ENCODE measurements at regions not wholly inside any gene's neighbourhood (a gene's known extent, or its start where the extent isn't known, plus 50 kb on each side); places are given as distances from the start of the nearest gene placed in this dataset.
"Not testable (repeated sequence)": the region's sequence is repeated elsewhere in the genome, so short reads cannot be mapped to it uniquely, and the experiment has no call there.

DNA sequence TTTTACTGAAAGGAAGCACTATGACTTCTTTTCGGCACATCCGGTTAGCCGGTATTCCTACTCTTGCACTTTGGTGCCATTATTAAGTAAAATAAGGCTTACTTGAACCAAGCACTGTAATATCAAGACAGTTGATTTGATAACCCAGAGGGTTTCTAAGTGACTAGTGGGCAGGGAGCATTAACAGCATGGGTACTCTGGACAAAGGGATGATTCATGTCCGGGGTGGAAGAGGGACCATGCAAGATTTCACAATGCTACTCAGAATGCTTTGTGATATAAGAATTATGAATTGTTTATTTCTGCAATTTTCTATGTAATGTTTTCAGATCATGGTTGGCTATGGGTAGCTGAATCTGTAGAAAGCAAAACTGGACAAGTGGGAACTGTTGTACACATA is 282.1 kb downstream of the TDRD3 start:
- intact Hi-C loops (cut with DNase I; ENCODE audit: low total_unique reads): no loop called here
- TF ChIP-seq POLR2A (IDR thresholded peaks at IDR 0.05): no peak
- TF ChIP-seq, protein P1, sequence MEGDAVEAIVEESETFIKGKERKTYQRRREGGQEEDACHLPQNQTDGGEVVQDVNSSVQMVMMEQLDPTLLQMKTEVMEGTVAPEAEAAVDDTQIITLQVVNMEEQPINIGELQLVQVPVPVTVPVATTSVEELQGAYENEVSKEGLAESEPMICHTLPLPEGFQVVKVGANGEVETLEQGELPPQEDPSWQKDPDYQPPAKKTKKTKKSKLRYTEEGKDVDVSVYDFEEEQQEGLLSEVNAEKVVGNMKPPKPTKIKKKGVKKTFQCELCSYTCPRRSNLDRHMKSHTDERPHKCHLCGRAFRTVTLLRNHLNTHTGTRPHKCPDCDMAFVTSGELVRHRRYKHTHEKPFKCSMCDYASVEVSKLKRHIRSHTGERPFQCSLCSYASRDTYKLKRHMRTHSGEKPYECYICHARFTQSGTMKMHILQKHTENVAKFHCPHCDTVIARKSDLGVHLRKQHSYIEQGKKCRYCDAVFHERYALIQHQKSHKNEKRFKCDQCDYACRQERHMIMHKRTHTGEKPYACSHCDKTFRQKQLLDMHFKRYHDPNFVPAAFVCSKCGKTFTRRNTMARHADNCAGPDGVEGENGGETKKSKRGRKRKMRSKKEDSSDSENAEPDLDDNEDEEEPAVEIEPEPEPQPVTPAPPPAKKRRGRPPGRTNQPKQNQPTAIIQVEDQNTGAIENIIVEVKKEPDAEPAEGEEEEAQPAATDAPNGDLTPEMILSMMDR (IDR thresholded peaks at IDR 0.05): no peak
- H3K27me3 ChIP-seq: no peaks in the 10 kb centered on the region
- no peaks in the 10 kb centered on the region for H3K4me1 ChIP-seq
- DNase-seq: no peak
- H3K36me3 ChIP-seq (ENCODE audit: low read depth, missing control alignments): no peaks in the 10 kb centered on the region
- 92 to 93% methylated on average over 4 of the region's 4 CpGs for WGBS, 2 donors
- H3K4me3 ChIP-seq: no peak overlapping the region
- H3K9me3 ChIP-seq: no peaks in the 10 kb centered on the region
- no peak overlapping the region for H3K27ac ChIP-seq

DNA sequence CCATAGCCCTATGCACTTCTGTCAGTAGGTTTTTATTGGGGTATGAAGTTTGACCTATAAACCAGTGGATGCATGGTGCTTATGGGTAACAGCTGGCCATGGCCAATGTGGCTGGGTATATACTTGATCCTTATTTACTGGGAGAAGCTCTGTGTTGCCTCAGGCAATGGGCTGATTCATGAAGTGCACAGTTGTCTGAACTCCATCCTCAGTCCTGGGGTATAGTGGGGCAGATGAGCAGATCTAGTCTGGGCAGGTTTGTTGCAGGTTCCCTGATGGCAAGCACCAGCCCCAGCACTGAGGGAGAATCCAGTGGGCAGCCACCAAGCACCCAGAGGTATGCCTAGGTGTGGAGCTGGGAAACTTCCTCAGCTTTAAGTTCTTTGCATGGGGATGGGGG is 274.4 kb downstream of the TDRD3 start:
- Histone ChIP-seq H3K27me3 (no peaks in the 10 kb centered on the region), H3K27ac (no peak overlapping the region), H3K9me3 (no peaks in the 10 kb centered on the region), H3K36me3 (ENCODE audit: low read depth, missing control alignments) (no peaks in the 10 kb centered on the region), H3K4me1 (no peaks in the 10 kb centered on the region), H3K4me3 (no peak overlapping the region)
- TF ChIP-seq POLR2A (IDR thresholded peaks at IDR 0.05): no peak
- TF ChIP-seq, protein P1 (IDR thresholded peaks at IDR 0.05): no peak
- intact Hi-C loops (cut with DNase I; ENCODE audit: low total_unique reads): no loop called here
- no peak for DNase-seq

DNA sequence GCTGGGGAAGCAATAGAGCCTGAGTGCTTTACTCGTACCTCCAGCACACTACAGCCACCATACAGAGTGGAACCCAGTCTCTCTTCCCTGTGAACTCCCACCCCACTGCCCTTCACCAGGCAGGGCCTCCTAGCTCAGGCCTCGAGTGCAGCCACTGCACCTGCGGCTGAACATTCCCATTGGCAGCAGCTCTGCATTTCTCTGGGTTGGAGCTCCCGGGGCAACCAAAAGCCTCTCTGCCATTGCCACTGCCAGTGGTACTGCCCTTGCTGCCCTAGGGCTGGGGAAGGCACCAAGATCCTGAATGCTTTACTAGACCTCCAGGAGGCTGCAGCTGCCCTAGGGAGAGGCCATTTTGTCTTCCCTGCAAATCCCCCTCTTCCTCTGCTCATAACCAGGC is 266.8 kb downstream of the TDRD3 start:
- H3K27me3 ChIP-seq: no peaks in the 10 kb centered on the region
- no peak for TF ChIP-seq POLR2A (IDR thresholded peaks at IDR 0.05)
- TF ChIP-seq, protein P1 (IDR thresholded peaks at IDR 0.05): no peak
- no peak for DNase-seq
- H3K4me3 ChIP-seq: no peak overlapping the region
- H3K36me3 ChIP-seq (ENCODE audit: low read depth, missing control alignments): no peaks in the 10 kb centered on the region
- H3K4me1 ChIP-seq: no peaks in the 10 kb centered on the region
- H3K27ac ChIP-seq: no peak overlapping the region
- intact Hi-C loops (cut with DNase I; ENCODE audit: low total_unique reads): no loop called here
- H3K9me3 ChIP-seq: no peaks in the 10 kb centered on the region
- 68 to 87% methylated on average over 4 of the region's 4 CpGs for WGBS, 2 donors

DNA sequence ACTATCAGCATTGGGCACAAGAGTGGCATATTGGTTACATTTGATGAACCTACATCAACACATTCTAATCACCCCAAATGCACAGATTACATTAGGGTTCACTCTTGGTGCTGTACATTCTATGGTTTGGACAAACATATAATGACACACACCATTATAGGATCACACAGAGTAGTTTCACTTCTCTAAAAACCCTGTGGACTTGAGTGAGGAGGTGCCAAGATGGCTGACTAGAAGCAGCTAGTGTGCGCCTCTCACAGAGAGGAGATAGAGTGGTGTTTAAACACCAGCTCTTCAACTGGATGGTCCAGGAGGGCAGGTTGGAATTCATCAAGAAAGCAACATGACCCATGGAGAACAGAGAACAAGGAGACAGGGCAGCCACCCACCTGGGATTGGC is 265.6 kb downstream of the TDRD3 start:
- no peak overlapping the region for H3K27ac ChIP-seq
- H3K4me1 ChIP-seq: no peaks in the 10 kb centered on the region
- TF ChIP-seq, protein P1 (IDR thresholded peaks at IDR 0.05): no peak
- no peak for TF ChIP-seq POLR2A (IDR thresholded peaks at IDR 0.05)
- H3K4me3 ChIP-seq: no peak overlapping the region
- no peaks in the 10 kb centered on the region for H3K36me3 ChIP-seq (ENCODE audit: low read depth, missing control alignments)
- intact Hi-C loops (cut with DNase I; ENCODE audit: low total_unique reads): no loop called here
- no peak for DNase-seq
- no peaks in the 10 kb centered on the region for H3K27me3 ChIP-seq
- WGBS, 2 donors: 96 to 100% methylated on average over 1 of the region's 1 CpG
- H3K9me3 ChIP-seq: no peaks in the 10 kb centered on the region

DNA sequence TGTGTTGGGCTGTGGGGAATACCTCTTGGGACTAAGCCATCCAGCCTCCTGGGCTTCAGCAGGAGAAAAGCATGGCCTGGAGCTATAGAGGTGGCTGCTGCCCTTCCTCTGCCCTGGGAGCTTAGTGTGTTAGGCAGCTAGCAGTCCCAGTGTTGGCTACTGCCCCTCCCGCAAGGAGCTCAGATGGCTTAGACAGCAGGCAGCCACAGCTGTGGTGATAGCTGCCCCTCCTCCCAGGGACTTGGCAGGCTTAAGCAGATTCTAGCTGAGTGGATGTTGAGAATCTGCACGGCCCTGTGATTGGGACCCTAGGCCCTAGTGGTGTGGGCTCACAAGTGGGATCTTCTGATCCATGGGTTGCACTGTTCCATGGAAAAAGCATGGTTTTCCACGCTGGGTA is 264.5 kb downstream of the TDRD3 start:
- DNase-seq: no peak
- WGBS, 2 donors: 60 to 76% methylated on average over 1 to 3 of the region's 3 CpGs
- TF ChIP-seq POLR2A (IDR thresholded peaks at IDR 0.05): no peak
- TF ChIP-seq, protein P1 (IDR thresholded peaks at IDR 0.05): no peak
- H3K27ac ChIP-seq: no peak overlapping the region
- no peaks in the 10 kb centered on the region for H3K9me3 ChIP-seq
- H3K4me3 ChIP-seq: no peak overlapping the region
- intact Hi-C loops (cut with DNase I; ENCODE audit: low total_unique reads): no loop called here
- no peaks in the 10 kb centered on the region for H3K4me1 ChIP-seq
- H3K36me3 ChIP-seq (ENCODE audit: low read depth, missing control alignments): no peaks in the 10 kb centered on the region
- no peaks in the 10 kb centered on the region for H3K27me3 ChIP-seq

DNA sequence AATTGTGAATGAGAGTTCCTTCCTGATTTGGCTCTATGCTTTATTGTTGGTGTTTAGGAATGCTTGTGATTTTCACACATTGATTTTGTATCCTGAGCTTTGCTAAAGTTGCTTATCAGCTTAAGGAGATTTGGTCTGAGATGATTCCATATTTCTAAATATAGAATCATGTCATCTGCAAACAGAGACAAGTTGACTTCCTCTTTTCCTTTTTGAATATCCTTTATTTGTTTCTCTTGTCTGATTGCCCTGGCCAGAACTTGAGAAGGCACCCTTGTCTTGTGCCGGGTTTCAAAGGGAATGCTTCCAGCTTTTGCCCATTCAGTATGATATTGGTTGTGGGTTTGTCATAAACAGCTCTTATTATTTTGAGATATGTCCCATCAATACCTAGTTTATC is 260.6 kb downstream of the TDRD3 start:
- DNase-seq; H3K4me3 ChIP-seq; H3K27ac ChIP-seq; H3K4me1 ChIP-seq; H3K27me3 ChIP-seq; H3K36me3 ChIP-seq (ENCODE audit: low read depth, missing control alignments); intact Hi-C loops (cut with DNase I; ENCODE audit: low total_unique reads); H3K9me3 ChIP-seq: not testable (repeated sequence)
- WGBS, 2 donors: 79 to 100% methylated on average over 1 of the region's 1 CpG
